ENCODE measurements at regions not wholly inside any gene's neighbourhood (a gene's known extent, or its start where the extent isn't known, plus 50 kb on each side); places are given as distances from the start of the nearest gene placed in this dataset.

DNA sequence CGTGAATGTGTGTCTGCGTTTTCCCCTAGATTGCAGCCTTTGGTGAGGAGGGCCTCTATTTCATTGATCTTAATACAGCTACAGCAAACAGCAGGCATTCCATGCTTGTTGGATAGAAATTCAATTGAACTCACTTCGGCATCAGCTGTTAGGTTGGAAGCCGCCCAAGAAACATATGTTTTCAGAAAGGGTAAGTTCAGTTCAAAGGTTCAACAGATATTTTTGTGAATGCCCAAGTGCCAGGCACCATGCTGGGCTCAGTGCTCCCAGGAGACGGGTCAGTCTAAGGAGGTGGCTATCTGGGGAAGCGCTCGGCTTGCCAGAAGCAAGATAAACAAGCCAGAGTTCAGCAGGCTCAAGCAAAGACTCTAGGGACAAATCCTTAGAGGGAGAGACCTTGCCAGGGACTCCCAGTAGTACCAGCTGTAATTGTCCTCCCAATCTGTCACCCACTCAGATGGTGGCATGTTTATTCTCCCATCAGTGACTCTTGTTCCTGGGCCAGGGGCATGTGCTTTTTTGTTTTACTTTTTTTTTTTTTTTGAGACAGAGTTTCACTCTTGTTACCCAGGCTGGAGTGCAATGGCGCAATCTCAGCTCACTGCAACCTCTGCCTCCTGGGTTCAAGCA lies 64.5 kb upstream of the LARGE1 start:
- TF ChIP-seq, protein P1, sequence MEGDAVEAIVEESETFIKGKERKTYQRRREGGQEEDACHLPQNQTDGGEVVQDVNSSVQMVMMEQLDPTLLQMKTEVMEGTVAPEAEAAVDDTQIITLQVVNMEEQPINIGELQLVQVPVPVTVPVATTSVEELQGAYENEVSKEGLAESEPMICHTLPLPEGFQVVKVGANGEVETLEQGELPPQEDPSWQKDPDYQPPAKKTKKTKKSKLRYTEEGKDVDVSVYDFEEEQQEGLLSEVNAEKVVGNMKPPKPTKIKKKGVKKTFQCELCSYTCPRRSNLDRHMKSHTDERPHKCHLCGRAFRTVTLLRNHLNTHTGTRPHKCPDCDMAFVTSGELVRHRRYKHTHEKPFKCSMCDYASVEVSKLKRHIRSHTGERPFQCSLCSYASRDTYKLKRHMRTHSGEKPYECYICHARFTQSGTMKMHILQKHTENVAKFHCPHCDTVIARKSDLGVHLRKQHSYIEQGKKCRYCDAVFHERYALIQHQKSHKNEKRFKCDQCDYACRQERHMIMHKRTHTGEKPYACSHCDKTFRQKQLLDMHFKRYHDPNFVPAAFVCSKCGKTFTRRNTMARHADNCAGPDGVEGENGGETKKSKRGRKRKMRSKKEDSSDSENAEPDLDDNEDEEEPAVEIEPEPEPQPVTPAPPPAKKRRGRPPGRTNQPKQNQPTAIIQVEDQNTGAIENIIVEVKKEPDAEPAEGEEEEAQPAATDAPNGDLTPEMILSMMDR (IDR thresholded peaks at IDR 0.05 in 8 of 11, conservative IDR thresholded peaks at IDR 0.05 in 3 of 11): no peak
- TF ChIP-seq POLR2A (IDR thresholded peaks at IDR 0.05): no peak

Data from spleen (tissue), 7 donors.